AML-193 (cell line): ENCODE measurements at regions not wholly inside any gene's neighbourhood (a gene's known extent, or its start where the extent isn't known, plus 50 kb on each side); places are given as distances from the start of the nearest gene placed in this dataset.

Experiments used
- DNase-seq, 2 experiments: peaks; one replicate each; lab custom pipeline; 2025; lab: John Stamatoyannopoulos, UW

- no peak for DNase-seq
Measured at GRCh38 chr22:49031746-49032330, 795.8 kb downstream of the BRD1 start.

GRCh38 chr22:49028111-49028510 is 799.6 kb downstream of the BRD1 start:
- no peak for DNase-seq

- DNase-seq = no peak
Measured at GRCh38 chr22:49027368-49027670, 800.4 kb downstream of the BRD1 start.

- DNase-seq = no peak
Measured at GRCh38 chr22:49026494-49027367, 800.9 kb downstream of the BRD1 start.

- DNase-seq = no peak
Measured at GRCh38 chr22:49025791-49026493, 801.7 kb downstream of the BRD1 start.

- DNase-seq = no peak
Measured at GRCh38 chr22:49024775-49025440, 802.8 kb downstream of the BRD1 start.

- DNase-seq = no peak
Measured at GRCh38 chr22:49023879-49024774, 803.5 kb downstream of the BRD1 start.

- DNase-seq = no peak
Measured at GRCh38 chr22:49023161-49023878, 804.4 kb downstream of the BRD1 start.

GRCh38 chr22:49022816-49023160 is 804.9 kb downstream of the BRD1 start:
- no peak for DNase-seq

GRCh38 chr22:49021926-49022815 is 805.5 kb downstream of the BRD1 start:
- no peak for DNase-seq

- DNase-seq = no peak
Measured at GRCh38 chr22:49021131-49021925, 806.3 kb downstream of the BRD1 start.

GRCh38 chr22:49019737-49020713 is 807.6 kb downstream of the BRD1 start:
- no peak for DNase-seq

- no peak for DNase-seq
Measured at GRCh38 chr22:49018601-49019000, 809.1 kb downstream of the BRD1 start.

- DNase-seq = no peak
Measured at GRCh38 chr22:49017482-49018329, 810.0 kb downstream of the BRD1 start.

- no peak for DNase-seq
Measured at GRCh38 chr22:49016909-49017481, 810.7 kb downstream of the BRD1 start.
